WI38 (cell line): ENCODE measurements at regions not wholly inside any gene's neighbourhood (a gene's known extent, or its start where the extent isn't known, plus 50 kb on each side); places are given as distances from the start of the nearest gene placed in this dataset.

Experiments used
- H3K4me3 ChIP-seq: 2 replicates; pipeline ENCODE4 v1.5.1; 2011; ENCODE audit warnings: low read depth, mild to moderate bottlenecking, control low read depth, low read length
- CTCF ChIP-seq: IDR thresholded peaks from 2 replicates; pipeline ENCODE4 v1.5.1; 2012; ENCODE audit warnings: low read depth, mild to moderate bottlenecking, control low read depth, low read length

GRCh38 chr11:97506076-97506759, 1116.4 kb downstream of the JRKL start:
- no peak for TF ChIP-seq CTCF
- no peak overlapping the region for H3K4me3 ChIP-seq

GRCh38 chr11:97514446-97514845, 1124.6 kb downstream of the JRKL start:
- no peak for TF ChIP-seq CTCF
- H3K4me3 ChIP-seq = no peak overlapping the region

GRCh38 chr11:97516688-97517087, 1126.9 kb downstream of the JRKL start:
- no peak overlapping the region for H3K4me3 ChIP-seq
- no peak for TF ChIP-seq CTCF

GRCh38 chr11:97525273-97525672, 1135.5 kb downstream of the JRKL start:
- no peak for TF ChIP-seq CTCF
- H3K4me3 ChIP-seq = no peak overlapping the region

GRCh38 chr11:97537407-97538150, 1147.8 kb downstream of the JRKL start:
- TF ChIP-seq CTCF = no peak
- no peak overlapping the region for H3K4me3 ChIP-seq

GRCh38 chr11:97544431-97544830, 1154.6 kb downstream of the JRKL start:
- H3K4me3 ChIP-seq = no peak overlapping the region
- no peak for TF ChIP-seq CTCF

GRCh38 chr11:97548280-97548679, 1158.5 kb downstream of the JRKL start:
- no peak overlapping the region for H3K4me3 ChIP-seq
- TF ChIP-seq CTCF = no peak
